RWPE2 (cell line): ENCODE measurements at regions not wholly inside any gene's neighbourhood (a gene's known extent, or its start where the extent isn't known, plus 50 kb on each side); places are given as distances from the start of the nearest gene placed in this dataset.

Experiments used
- ATAC-seq: fragments of 200-7000 bp; cut with Tn5 transposase; 3 replicates; pipeline ENCODE4 v1.9.1; 2021; ENCODE audit warnings: low read depth
- DNase-seq: peaks from one replicate; pipeline ENCODE4 v3.0.0-alpha.2; 2020; ENCODE audit warnings: low spot score
- H3K27ac ChIP-seq: fragments of 450-650 bp; 2 replicates; pipeline ENCODE4 v1.5.1; 2017; ENCODE audit warnings: mild to moderate bottlenecking; ENCODE audit not compliant: poor library complexity, severe bottlenecking
- H3K27me3 ChIP-seq: fragments of 250-450 bp; sonication (Bioruptor Pico); 2 replicates; pipeline ENCODE4 v1.5.1; 2021; ENCODE audit warnings: mild to moderate bottlenecking, moderate library complexity; ENCODE audit not compliant: insufficient read depth, poor library complexity, severe bottlenecking
- H3K36me3 ChIP-seq: fragments of 250-450 bp; sonication (Bioruptor Pico); 2 replicates; pipeline ENCODE4 v1.5.1; 2020; ENCODE audit warnings: low read depth, mild to moderate bottlenecking, moderate library complexity
- H3K4me1 ChIP-seq: fragments of 250-450 bp; sonication (Bioruptor Pico); 2 replicates; pipeline ENCODE4 v1.5.1; 2021; ENCODE audit warnings: mild to moderate bottlenecking, moderate library complexity; ENCODE audit not compliant: insufficient read depth, poor library complexity, severe bottlenecking
- H3K4me3 ChIP-seq: fragments of 250-450 bp; sonication (Bioruptor Pico); 2 replicates; pipeline ENCODE4 v1.5.1; 2021; ENCODE audit warnings: mild to moderate bottlenecking, moderate library complexity; ENCODE audit not compliant: severe bottlenecking
- H3K9me3 ChIP-seq: fragments of 250-450 bp; sonication (Bioruptor Pico); 2 replicates; pipeline ENCODE4 v1.5.1; 2021; ENCODE audit warnings: mild to moderate bottlenecking, moderate library complexity; ENCODE audit not compliant: severe bottlenecking
- TF ChIP-seq, protein P1 (sequence below): fragments of 450-650 bp; IDR thresholded peaks from one replicate; pipeline ENCODE4 v1.5.1; 2017; ENCODE audit warnings: mild to moderate bottlenecking, moderate library complexity; ENCODE audit not compliant: poor library complexity, severe bottlenecking

DNA sequence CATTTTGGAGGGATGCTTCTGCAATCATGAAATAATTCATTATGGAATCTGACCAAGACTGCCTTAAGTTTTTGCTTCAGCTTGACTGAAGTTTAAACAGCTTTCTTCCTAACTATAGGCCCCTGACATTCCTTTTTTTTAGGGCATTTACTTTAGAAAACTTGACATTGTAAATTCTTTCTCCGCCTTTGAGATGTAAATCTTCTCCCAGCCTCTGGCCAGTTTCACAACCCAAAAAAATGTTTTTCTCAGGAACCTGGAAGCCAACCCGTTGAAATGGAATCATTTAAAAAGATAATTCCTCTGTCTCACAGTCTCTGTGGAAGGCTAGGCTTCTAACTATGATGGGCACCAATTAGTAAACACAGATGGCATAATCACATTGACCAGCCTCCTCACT, 710.4 kb upstream of the PABPC4L start:
- no peak overlapping the region for H3K4me3 ChIP-seq
- DNase-seq: no peak
- H3K27me3 ChIP-seq: no peaks in the 10 kb centered on the region
- H3K9me3 ChIP-seq: no peaks in the 10 kb centered on the region
- H3K36me3 ChIP-seq: no peaks in the 10 kb centered on the region
- no peak for ATAC-seq
- H3K4me1 ChIP-seq: no peaks in the 10 kb centered on the region
- TF ChIP-seq, protein P1, sequence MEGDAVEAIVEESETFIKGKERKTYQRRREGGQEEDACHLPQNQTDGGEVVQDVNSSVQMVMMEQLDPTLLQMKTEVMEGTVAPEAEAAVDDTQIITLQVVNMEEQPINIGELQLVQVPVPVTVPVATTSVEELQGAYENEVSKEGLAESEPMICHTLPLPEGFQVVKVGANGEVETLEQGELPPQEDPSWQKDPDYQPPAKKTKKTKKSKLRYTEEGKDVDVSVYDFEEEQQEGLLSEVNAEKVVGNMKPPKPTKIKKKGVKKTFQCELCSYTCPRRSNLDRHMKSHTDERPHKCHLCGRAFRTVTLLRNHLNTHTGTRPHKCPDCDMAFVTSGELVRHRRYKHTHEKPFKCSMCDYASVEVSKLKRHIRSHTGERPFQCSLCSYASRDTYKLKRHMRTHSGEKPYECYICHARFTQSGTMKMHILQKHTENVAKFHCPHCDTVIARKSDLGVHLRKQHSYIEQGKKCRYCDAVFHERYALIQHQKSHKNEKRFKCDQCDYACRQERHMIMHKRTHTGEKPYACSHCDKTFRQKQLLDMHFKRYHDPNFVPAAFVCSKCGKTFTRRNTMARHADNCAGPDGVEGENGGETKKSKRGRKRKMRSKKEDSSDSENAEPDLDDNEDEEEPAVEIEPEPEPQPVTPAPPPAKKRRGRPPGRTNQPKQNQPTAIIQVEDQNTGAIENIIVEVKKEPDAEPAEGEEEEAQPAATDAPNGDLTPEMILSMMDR: no peak
- no peak overlapping the region for H3K27ac ChIP-seq

DNA sequence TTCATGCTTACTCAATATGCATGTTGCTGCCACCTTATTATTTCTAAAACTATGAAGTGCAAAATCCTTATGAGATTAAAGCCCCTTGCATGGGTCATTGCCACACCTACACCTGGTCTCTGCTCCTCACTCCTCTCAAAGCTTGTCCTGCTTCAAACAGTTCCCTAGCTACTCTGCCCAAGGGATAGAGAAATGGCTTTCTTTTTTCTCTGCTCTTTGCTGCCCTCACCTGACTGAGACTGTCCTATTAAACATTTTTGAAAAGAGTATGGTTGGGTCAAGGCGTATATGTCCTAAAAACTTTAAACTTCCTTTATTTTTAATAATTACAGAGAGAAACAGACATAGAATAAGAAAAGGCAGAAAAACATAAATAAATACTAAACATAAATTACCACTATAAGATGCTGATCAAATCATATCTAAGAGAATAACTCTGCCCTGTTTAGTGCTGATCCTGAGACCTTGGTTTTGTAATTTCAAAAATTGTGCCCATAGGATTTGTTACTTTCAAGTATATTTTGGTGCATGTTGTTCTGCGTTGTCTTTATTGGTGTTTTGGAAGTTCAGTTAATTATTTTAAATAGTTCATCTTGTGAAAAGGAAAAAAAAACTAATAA, 704.9 kb upstream of the PABPC4L start:
- Histone ChIP-seq H3K4me1 (no peaks in the 10 kb centered on the region), H3K27me3 (no peaks in the 10 kb centered on the region), H3K36me3 (no peaks in the 10 kb centered on the region), H3K9me3 (no peaks in the 10 kb centered on the region), H3K27ac (no peak overlapping the region), H3K4me3 (no peak overlapping the region)
- TF ChIP-seq, protein P1: peak; percentile 58
- ATAC-seq (peak; percentile 70; the same call in 2 of the 3 replicates), DNase-seq (no peak)

DNA sequence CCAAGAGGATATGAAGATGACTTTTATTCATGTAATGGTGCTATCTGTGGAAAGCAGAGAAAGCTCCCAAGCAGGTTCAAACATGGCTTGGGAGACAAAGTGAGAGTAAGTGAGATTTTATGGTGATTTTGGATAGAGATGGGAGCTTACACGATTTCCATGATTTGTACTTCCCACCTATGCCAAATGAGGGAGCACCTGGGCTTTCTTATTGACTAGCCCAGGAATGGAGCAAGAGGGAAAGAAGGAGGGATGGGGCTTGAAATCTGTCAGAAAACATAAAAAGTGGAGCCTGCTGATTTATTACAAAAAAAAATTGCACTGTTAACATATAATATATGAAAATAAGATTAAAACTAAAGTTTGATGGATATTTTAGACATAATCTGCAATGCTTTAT, 703.5 kb upstream of the PABPC4L start:
- H3K27me3 ChIP-seq: no peaks in the 10 kb centered on the region
- TF ChIP-seq, protein P1: no peak
- no peaks in the 10 kb centered on the region for H3K9me3 ChIP-seq
- no peaks in the 10 kb centered on the region for H3K4me1 ChIP-seq
- DNase-seq (no peak), ATAC-seq (no peak)
- H3K27ac ChIP-seq: no peak overlapping the region
- no peak overlapping the region for H3K4me3 ChIP-seq
- no peaks in the 10 kb centered on the region for H3K36me3 ChIP-seq

DNA sequence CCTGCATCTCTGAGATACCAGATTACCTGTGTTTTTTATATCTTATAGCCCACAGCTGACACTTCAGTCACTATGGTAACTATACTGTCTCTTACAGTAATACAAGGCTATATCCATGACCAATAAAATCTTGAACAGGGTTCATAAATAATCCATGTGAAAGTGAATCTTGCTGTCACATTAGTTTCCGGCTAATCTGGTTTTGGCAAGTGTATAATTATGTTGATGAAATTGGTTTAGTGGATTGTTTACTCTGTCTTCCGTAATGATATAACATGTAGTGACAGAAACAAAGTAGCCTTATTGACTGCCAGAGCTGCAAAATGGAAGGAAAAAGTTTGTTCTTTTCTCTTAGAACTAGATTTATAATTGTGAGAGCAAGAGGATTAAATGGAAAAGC, 686.6 kb upstream of the PABPC4L start:
- Histone ChIP-seq H3K27me3 (no peaks in the 10 kb centered on the region), H3K4me1 (no peaks in the 10 kb centered on the region), H3K27ac (no peak overlapping the region), H3K36me3 (no peaks in the 10 kb centered on the region), H3K4me3 (no peak overlapping the region), H3K9me3 (no peaks in the 10 kb centered on the region)
- DNase-seq: no peak
- TF ChIP-seq, protein P1: no peak
- ATAC-seq: no peak

DNA sequence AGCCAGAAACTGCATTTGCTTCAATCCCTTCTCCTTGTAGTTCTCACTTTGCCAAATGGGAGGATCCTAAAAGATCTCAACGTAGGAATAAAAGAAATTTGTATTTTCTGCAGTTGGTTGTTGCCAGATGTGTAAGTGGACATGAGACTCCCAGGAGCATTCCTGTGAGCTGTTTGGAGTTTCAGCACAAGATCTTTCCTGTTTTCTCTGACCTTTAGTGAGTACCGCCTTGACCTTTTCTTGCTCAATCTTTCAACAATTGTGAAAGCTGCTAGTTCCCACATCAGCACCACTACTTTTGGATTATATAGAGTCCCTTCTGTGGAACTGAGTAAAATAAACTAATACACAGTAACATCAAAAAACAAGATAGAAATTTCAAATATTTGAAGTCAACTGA, 683.8 kb upstream of the PABPC4L start:
- no peak for ATAC-seq
- H3K27ac ChIP-seq: no peak overlapping the region
- TF ChIP-seq, protein P1: no peak

More for the DNA sequence above, 683.8 kb upstream of the PABPC4L start:
- no peaks in the 10 kb centered on the region for H3K9me3 ChIP-seq
- H3K27me3 ChIP-seq: no peaks in the 10 kb centered on the region
- no peak for DNase-seq
- H3K4me1 ChIP-seq: no peaks in the 10 kb centered on the region
- no peaks in the 10 kb centered on the region for H3K36me3 ChIP-seq
- H3K4me3 ChIP-seq: no peak overlapping the region
